IPS DF 4.7 (cell line): ENCODE measurements at regions not wholly inside any gene's neighbourhood (a gene's known extent, or its start where the extent isn't known, plus 50 kb on each side); places are given as distances from the start of the nearest gene placed in this dataset.

ENCODE experiments used
- DNase-seq: peaks from one replicate; pipeline ENCODE4 v3.0.0-alpha.2; 2013; ENCODE audit warnings: low spot score; ENCODE audit errors: extremely low read depth

GRCh38 chr13:99053636-99054233, 75.9 kb upstream of the DOCK9 start:
- no peak for DNase-seq

- no peak for DNase-seq
Measured at GRCh38 chr13:99055281-99055680, 77.4 kb upstream of the DOCK9 start.

- DNase-seq, result no peak
Measured at GRCh38 chr13:99055735-99056134, 77.9 kb upstream of the DOCK9 start.

GRCh38 chr13:99056381-99057014, 78.6 kb upstream of the DOCK9 start:
- no peak for DNase-seq

GRCh38 chr13:99057310-99057975, 79.6 kb upstream of the DOCK9 start:
- no peak for DNase-seq

- DNase-seq, result no peak
Measured at GRCh38 chr13:99058527-99059495, 80.9 kb upstream of the DOCK9 start.

GRCh38 chr13:99059498-99060075, 81.7 kb upstream of the DOCK9 start:
- DNase-seq, result no peak

- DNase-seq, result no peak
Measured at GRCh38 chr13:99061411-99061810, 83.5 kb upstream of the DOCK9 start.

- DNase-seq, result no peak
Measured at GRCh38 chr13:99062593-99062992, 84.7 kb upstream of the DOCK9 start.

- DNase-seq, result no peak
Measured at GRCh38 chr13:99063178-99063577, 85.3 kb upstream of the DOCK9 start.

GRCh38 chr13:99063952-99064351, 86.1 kb upstream of the DOCK9 start:
- no peak for DNase-seq

- DNase-seq, result no peak
Measured at GRCh38 chr13:99064624-99065234, 86.9 kb upstream of the DOCK9 start.

- DNase-seq, result no peak
Measured at GRCh38 chr13:99065235-99066015, 87.6 kb upstream of the DOCK9 start.

- no peak for DNase-seq
Measured at GRCh38 chr13:99066219-99066618, 88.4 kb upstream of the DOCK9 start.

GRCh38 chr13:99067159-99067985, 89.5 kb upstream of the DOCK9 start:
- DNase-seq, result no peak

GRCh38 chr13:99071211-99071610, 93.3 kb upstream of the DOCK9 start:
- DNase-seq, result no peak

GRCh38 chr13:99071666-99072065, 93.8 kb upstream of the DOCK9 start:
- DNase-seq, result no peak

- no peak for DNase-seq
Measured at GRCh38 chr13:99072356-99072755, 94.5 kb upstream of the DOCK9 start.

- no peak for DNase-seq
Measured at GRCh38 chr13:99072941-99073340, 95.1 kb upstream of the DOCK9 start.
